HG03571 (cell line): ENCODE measurements at regions not wholly inside any gene's neighbourhood (a gene's known extent, or its start where the extent isn't known, plus 50 kb on each side); places are given as distances from the start of the nearest gene placed in this dataset.
"Not testable (repeated sequence)": the region's sequence is repeated elsewhere in the genome, so short reads cannot be mapped to it uniquely, and the experiment has no call there.

ENCODE experiments used
- ATAC-seq: cut with Tn5 transposase; IDR thresholded peaks from one replicate; pipeline ENCODE4 v1.9.1; 2021; ENCODE audit not compliant: unreplicated experiment

DNA sequence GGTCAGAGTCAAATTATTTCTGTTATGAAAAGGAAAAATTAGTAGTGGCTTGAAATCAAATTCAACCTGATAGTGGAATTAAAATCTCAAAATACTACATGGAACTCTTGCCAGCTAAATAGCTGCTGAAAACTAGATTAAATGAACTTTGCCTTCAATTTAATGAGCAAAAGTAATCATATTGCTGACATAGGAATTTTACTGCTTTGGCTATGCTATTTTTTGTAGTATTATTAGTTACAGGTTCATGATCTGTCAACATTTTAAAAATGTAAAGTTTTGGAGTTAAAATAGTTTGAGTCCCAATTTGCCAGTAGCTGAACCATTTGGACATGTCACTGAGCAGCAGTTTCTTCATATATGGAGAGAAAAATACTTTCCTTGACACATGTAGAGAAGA lies 81.4 kb downstream of the RERGL start:
- no peak for ATAC-seq

DNA sequence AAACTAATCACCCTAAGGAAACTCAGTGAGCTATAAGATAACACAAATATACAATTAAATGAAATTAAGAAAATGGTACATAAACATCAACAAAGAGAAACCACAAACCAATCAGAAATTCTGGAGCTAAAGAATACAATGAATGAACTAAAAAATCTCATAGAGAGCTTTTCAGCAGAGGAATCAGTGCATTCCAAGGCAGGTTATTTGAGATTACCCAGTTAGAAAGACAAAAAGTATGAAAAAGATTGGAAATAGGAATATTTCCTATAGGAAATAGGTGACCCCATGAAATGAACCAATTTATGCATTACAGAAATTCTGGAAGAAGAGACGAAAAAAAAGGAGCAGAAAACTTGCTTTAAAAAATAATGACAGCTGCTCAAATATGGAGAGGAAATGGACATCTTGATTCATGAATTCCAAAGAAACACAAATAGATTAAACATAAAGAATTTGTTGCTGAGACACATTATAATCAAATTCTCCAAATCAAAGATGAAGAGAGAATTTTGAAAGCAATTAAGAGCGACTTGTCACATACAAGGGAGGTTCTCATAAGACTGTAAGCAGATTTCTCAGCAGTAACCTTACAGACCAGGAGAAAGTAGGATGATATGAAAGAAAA lies 90.7 kb downstream of the RERGL start:
- no peak for ATAC-seq

DNA sequence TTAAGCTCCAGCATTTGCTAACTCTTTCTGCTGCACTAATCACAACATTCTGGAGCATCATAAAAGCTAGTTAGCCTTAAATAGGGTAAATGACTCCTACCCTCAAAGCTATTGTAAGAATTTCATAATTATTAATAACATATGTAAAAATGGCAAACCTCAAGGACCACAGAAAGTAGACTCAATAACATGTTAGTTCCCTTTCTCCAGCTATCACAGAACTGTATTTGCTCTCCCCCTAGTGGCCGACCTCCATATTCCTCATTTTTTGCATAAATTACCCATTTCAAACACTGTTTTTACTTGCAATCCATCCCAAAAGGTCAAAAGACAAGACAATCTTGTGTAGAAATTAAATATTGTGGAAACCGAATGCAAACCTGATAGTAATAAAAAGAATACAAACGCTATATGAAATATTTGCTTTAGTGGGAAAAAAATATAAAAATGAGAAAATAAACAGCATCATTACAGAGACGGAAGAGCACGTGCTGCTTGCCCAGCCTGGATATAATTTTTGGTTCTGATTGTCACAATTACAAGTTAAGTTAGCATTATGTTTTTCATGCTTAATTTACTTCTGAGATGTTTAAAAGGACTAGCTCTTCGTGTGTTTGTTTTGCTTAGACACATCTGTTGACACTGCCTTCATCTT lies 97.9 kb downstream of the RERGL start:
- peak; percentile 86 for ATAC-seq

DNA sequence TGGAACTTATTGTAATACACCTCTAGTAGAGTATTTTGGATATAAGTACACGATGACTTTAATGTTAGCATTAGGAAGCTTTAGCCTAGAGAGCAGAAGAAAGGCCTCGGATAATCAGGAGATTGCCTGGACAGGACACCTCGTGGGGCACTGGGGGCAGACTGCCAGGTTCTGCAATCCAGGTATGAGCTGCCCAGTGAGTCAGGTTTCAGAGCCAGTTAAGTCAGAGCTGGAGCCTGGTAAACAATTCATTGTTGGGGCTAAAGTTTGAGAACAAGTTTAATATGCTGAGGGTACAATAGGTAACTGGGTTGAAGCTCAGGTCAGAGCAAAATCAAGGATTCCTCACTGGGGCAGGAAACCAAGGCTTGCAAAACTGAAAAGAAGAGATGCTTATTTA lies 107.4 kb downstream of the RERGL start:
- no peak for ATAC-seq

DNA sequence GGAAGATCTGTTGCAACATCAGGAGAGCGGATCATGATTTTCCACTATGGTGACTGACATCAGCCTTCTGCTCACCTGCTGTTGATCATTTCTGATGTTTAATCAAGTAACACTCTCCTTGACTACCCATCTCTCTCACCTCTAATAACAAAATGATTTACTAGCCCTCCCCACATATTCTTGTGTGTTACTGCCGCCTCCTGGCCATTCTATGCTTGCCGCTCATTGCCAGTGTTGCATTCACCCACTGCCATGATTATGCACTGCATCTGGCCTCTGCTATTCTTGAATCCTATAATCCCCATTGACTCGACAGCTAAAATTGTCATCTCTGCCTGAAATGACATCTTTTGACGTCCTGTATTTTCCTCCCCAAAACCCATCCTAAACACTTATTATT lies 113.8 kb downstream of the RERGL start:
- no peak for ATAC-seq

DNA sequence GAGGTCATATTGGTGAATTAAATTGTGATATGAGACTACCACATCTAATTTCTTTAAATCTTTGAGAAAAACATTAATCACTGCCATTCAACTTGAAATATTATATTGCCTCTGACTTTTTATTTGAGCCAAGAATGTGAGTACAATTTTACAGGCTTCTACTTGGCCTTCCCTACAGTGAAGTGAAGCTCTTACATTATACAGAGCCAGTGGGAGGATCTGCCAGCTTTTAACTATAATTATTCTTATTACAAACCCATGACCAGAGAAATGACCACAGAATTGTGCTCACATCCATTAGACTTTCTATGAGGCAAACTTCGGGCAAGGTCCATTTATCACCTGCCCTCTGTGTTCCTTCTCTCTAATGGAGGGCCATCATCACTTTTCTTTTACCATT lies 114.2 kb downstream of the RERGL start:
- no peak for ATAC-seq

DNA sequence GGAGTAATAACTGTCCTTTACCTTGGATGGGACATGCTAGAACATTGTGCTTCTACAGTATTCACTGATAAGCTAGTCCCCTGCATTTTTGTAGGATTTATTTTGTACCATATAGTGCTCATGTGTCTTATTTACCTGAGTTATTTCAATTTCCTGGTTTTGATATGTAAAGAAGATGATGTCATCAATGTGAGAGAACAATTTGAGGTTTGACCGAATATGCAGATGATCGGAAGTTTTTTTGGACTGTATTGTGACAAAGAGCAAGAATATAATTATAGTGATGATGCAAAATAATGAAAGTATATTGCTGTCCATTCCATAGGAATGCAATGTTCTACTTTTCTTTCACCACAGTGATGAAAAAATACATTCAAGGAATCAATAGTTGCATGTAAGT lies 114.8 kb downstream of the RERGL start:
- no peak for ATAC-seq

DNA sequence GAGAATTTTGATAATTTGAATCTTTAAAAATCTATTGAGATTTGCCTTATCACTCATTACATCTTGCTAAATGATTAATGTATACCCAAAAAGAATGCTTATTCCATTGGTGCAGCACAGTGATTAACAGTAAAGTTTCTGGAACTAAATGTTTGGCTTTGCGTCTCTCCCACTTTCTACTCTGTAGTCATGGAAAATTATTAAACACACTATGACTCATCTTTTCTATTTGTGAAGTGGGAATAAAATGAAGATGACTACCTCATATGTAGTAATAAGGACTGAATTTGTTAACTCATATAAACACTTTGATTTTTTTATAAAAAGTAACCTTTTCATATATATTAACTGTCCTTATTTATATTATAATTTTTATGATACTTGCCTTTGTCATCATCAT lies 118.1 kb downstream of the RERGL start:
- no peak for ATAC-seq

DNA sequence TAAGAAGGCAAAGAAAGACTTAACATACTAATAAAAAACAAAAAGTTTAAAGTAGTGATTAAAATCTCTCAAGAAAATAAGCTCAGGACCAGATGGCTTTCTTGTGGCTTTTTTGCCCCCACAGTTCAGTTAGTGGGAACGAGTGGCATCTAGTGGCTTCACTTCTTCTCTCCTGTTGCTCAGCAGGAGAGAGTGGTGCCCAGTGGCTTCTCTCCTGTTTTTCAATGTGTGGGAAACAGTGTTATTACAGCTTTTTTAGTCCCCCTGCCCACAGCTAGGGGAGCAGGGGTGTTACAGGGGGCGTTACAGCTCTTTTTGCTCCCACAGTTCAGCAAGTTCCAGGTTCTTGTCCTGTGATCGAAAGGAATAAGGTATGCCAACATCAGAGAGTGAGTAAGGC lies 135.2 kb downstream of the RERGL start:
- ATAC-seq, result no peak

DNA sequence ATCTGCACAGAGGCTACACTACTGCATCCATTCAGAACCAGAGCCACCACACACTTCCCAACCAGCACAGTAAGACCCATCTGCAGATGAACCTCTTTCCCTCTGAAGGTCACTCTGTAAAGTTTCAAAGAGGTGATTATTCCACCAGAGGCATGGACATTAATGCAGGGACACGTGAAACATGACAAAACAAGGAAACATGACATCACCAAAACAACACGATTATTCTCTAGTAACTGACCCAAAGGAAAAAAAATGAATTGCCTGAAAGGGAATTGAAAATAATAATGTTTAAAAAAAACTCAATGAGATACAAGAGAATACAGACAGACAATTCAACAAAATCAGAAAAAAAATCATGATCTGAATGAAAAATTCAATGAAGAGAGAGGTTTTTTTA lies 139.1 kb downstream of the RERGL start:
- ATAC-seq, result no peak

DNA sequence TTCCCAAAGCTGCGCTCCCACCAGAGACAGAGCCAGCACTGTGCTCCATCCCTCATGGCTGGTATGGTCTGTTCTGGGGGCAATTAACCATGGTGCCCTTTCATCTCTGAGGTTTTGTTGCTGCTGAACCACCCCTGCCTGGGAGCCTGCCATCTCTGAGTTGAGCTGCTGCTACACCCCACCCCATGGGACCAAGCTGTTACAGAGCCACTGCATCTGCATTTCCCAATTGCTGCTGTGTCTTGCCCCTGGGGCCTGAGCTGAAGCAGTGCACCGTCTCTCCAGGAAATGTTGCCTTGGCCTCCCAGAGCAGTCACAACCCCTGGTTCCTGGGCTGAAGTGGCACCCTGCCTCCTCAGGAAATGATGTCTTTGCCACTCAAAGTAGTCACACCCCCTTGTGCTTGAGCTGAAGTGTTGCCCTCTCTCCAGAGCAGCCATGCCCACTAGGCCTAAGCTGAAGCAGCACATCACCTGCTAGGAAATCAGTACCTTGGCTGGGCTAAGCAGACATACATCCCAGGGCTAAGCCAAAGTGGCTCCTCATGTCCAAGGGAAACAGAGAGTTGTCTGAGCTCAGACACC lies 140.3 kb downstream of the RERGL start:
- no peak for ATAC-seq

DNA sequence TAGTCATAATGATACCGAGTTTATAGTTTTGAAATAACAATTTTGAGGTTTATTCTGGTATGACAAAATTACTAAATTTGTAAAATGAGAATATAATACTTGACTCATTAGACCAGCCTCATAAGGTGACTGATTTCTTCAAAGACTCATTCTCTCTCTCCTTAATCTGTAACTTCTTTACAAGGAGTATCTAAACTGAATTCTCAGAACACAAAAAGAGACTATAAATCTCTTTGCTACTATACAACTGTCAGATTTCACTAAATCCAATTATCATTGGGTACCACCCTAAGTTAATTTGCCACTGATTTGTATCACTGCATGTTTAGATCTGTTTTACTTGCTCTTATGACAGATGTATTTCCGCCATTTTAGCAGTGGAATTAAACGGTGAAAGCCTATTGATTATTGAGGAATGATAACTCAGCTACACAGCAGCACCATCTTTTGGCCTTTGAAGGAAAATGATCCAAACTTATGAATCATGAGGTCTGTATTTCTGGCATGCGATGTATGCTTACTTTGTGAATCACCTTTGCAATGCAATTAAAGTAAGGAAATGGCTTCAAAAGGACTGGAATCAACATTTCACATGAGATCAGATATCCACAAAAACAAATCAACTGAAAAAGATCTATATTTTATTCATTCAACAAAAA lies 161.2 kb downstream of the RERGL start:
- ATAC-seq, result no peak

DNA sequence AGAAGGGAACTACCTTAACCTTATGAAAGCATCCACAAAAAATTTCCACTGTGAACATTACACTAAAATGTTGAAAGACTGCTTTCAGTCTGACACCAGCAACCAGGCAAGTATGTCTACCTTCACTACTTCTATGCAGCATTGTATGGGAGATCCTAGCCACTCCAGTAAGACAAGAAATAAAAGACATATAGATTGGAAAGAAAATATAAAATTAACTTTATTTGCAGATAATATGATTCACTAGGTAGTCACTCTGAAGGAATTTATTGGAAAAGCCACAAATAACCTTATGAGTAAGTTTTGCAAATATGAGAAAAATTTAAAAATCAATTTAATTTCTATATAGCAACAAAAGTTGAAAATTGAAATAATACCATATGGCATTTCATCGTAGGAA lies 172.0 kb downstream of the RERGL start:
- ATAC-seq, result no peak

DNA sequence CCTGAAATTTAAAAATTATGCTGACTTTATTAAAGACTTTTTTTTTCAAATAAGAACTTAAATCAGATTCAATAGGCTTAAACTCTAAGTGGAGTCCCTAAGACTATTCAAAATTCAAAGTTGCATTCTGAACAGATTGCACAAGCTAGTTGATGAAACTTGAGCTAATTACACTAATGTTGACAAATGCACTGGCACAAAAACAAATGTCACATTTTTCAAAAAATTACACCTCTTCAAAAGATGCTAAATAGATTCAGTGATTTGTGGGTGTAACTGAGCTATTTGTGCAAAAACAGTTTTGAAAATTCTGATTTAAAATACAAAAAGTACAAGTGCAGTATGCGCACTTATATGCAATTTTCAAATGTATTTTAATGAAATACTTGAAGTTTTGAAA lies 205.4 kb downstream of the RERGL start:
- ATAC-seq, result no peak

DNA sequence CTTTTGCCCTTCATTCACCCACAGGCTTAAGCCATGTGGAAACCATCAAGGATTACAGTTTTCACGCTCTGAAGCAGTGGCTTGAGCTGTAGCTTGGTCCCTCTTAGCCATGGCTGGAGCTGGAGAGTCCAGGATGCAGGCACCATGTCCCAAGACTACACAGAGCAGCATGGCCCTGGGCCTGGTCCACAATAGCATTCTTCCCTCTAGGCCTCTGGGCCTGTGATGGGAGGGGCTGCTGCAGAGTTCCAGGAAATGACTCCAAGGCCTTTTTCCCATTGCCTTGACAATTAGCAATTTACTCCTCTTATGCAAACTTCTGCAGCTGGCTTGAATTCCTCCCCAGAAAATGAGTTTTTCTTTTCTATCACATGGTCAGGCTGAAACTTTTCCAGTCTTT lies 211.3 kb downstream of the RERGL start:
- no peak for ATAC-seq

DNA sequence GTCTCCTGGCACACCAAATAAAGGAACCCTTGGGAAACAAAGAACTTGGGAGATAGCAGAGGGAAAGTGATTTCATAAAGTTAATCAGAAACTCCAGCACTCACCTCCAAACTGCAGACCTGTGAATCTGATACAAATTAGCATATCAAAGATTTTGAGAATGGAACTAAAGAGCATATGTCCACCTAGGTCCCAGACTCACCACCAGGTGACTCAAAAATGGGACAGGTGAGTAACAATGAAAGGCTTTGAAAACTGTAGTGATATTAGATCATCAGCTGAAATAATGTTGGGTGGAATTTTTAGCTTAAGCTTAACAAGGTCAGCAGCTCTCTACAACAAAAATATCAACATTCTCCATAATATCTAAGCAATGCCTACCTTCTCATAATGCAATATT lies 214.8 kb downstream of the RERGL start:
- ATAC-seq, result no peak

DNA sequence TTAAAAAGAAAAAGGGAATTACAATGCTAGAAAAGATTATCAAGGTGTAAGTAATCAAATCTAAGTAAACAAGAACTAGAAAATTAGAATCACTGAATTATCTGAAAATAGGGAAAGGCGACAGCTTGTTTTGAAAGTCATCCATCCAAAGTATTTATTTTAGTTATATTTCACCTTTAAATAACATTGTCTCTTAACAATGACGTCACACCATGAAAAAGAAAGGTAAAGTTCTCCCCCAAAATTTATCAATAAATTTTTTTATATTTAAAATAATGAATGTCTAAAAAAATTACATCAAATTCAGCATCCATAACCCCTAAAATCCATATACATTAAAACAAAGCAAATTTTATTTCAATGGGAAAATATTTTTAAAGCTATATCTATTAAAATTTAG lies 223.2 kb downstream of the RERGL start:
- ATAC-seq, result no peak

DNA sequence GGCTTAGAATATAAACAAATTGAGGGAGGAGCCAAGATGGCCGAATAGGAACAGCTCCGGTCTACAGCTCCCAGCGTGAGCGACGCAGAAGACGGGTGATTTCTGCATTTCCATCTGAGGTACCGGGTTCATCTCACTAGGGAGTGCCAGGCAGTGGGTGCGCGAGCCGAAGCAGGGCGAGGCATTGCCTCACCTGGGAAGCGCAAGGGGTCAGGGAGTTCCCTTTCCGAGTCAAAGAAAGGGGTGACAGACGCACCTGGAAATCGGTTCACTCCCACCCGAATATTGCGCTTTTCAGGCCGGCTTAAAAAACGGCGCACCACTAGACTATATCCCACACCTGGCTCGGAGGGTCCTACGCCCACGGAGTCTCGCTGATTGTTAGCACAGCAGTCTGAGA lies 234.4 kb downstream of the RERGL start:
- not testable (repeated sequence) for ATAC-seq

DNA sequence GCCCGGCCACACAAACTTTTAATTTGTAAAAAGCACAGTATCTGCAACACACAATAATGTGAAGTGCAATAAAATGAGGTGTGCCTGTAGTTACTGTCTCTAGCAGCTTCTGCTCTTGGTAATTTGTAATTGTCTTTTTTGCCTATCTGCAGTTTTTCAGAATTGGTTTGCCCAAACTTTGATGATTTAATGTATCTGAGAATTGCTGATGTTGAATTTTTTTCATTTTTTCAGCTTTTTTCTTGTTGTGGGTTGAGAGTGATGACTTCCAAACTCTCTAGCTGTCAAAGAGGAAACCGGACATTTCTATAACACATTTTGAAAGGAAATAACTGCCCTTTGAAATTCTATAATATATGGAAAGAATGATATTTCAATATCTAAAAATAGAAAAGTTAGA lies 236.9 kb downstream of the RERGL start:
- ATAC-seq, result no peak

DNA sequence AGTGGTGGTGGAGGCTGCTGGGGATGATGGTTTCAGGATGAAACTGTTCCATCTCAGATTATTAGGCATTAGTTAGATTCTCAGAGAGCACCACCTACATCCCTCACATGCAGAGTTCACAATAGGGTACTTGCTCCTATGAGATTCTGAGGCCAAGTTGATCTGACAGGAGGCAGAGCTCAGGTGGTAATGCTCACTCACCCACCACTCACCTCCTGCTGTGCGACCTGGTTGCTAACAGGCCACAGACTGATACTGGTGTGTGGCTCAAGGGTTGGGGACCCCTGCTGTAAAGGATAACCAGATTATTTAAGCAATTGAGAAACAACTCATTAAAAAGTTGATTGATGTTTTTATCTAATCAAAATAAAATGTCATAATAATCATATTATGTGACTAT lies 248.5 kb downstream of the RERGL start:
- ATAC-seq, result no peak

DNA sequence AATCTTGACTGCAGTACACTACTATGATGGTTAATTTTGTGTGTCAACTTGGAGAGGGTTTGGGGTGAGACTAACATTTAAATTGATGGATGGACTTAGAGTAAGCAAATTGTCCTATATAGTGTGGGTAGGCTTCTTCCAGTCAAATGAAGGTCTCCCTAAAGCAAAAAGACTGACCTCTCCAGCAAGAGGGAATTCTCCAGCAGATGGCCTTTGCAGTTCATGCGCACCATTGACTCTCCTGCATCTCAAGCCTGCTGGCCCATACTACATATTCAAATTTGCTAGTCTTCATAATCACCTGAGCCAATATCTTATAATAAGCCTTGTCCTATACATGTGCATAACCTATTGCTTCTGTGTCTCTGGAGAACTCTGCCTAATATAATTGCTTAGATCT lies 260.2 kb downstream of the RERGL start:
- no peak for ATAC-seq

DNA sequence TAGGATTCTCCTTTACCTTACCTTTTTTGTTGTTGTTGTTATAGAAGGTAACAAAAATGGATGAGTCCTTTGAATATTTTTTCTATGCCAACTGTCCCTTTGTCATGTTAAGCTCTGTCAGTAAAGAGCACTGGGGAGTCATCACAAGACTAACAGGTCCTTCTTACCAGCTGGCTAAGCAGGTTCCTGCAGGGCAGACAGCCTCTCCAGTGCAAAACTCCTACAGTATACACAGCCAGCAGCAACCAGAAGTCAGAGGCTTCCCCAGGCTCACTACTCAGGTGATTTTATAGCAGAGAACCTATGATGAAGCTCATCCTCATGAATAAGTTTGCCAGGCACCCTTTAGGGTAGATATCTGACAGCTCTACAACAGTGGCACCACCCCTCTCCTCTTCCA lies 271.1 kb downstream of the RERGL start:
- ATAC-seq, result no peak
